EH (cell line): ENCODE measurements at regions not wholly inside any gene's neighbourhood (a gene's known extent, or its start where the extent isn't known, plus 50 kb on each side); places are given as distances from the start of the nearest gene placed in this dataset.

Experiments used
- DNase-seq: peaks from one replicate; pipeline ENCODE4 v3.0.0-alpha.2; 2015; ENCODE audit warnings: low read depth

GRCh38 chr11:30155428-30155827 lies 75.4 kb upstream of the FSHB start:
- no peak for DNase-seq

GRCh38 chr11:30159546-30159945 lies 71.3 kb upstream of the FSHB start:
- no peak for DNase-seq

GRCh38 chr11:30165652-30166051 lies 65.2 kb upstream of the FSHB start:
- no peak for DNase-seq

- no peak for DNase-seq
These were observed 59.2 kb upstream of the FSHB start for GRCh38 chr11:30171661-30172060.

GRCh38 chr11:30172158-30172557 lies 58.7 kb upstream of the FSHB start:
- no peak for DNase-seq

- no peak for DNase-seq
These were observed 57.9 kb upstream of the FSHB start for GRCh38 chr11:30172883-30173311.

GRCh38 chr11:30174265-30175020 lies 56.4 kb upstream of the FSHB start:
- no peak for DNase-seq
